Thoracic aorta (tissue), 2 donors: ENCODE measurements at regions not wholly inside any gene's neighbourhood (a gene's known extent, or its start where the extent isn't known, plus 50 kb on each side); places are given as distances from the start of the nearest gene placed in this dataset.

ENCODE experiments used
- ATAC-seq: fragments of 150-250 bp; one replicate; pipeline ENCODE4 v1.8.0; 2017; ENCODE audit warnings: low read depth; ENCODE audit not compliant: insufficient number of reproducible peaks, low FRiP score
- DNase-seq: peaks from one replicate; pipeline ENCODE4 v3.0.0-alpha.2; 2020; ENCODE audit warnings: low spot score
- H3K27ac ChIP-seq, 2 donors: fragments of 200-600 bp; sonication (generic); 1 replicate in 1 of 2; 2 replicates in 1 of 2; pipeline ENCODE4 v1.5.1; 2016; ENCODE audit warnings: mild to moderate bottlenecking in 2 of 2, moderate library complexity in 2 of 2
- H3K27me3 ChIP-seq: fragments of 200-600 bp; sonication (generic); replicated peaks from 2 replicates; pipeline ENCODE4 v1.6.0; 2016; ENCODE audit warnings: mild to moderate bottlenecking; ENCODE audit not compliant: insufficient read depth
- H3K36me3 ChIP-seq: fragments of 200-600 bp; sonication (generic); one replicate; pipeline ENCODE4 v1.5.1; 2016
- H3K4me1 ChIP-seq, 2 donors: fragments of 200-600 bp; sonication (generic); 1 replicate in 1 of 2; 2 replicates in 1 of 2; pipeline versions ENCODE4 v1.5.1 to v1.6.0; 2016; ENCODE audit warnings: low read depth in 2 of 2, mild to moderate bottlenecking in 1 of 2; ENCODE audit not compliant: control insufficient read depth in 1 of 2
- H3K4me3 ChIP-seq: fragments of 200-600 bp; sonication (generic); 2 replicates; pipeline ENCODE4 v1.5.1; 2016; ENCODE audit warnings: mild to moderate bottlenecking
- H3K9me3 ChIP-seq: fragments of 200-600 bp; sonication (generic); 2 replicates; pipeline ENCODE4 v1.5.1; 2016
- CTCF ChIP-seq: fragments of 200-600 bp; sonication (generic); IDR thresholded peaks from one replicate; pipeline ENCODE4 v1.5.1; 2019; ENCODE audit warnings: antibody characterized with exemption

- Histone ChIP-seq H3K27ac (no peak overlapping the region), H3K4me3 (no peak overlapping the region), H3K27me3 (no peaks in the 10 kb centered on the region), H3K9me3 (no peaks in the 10 kb centered on the region), H3K36me3 (no peaks in the 10 kb centered on the region), H3K4me1 (peaks cover 0 to 7% of the 10 kb centered on the region in 2 donors)
- ATAC-seq (no peak), DNase-seq (no peak)
- no peak for TF ChIP-seq CTCF
Measured at GRCh38 chr1:218702775-218703174, 357.6 kb downstream of the TGFB2 start.

GRCh38 chr1:218703836-218704235 is 358.7 kb downstream of the TGFB2 start:
- H3K4me3 ChIP-seq: no peak overlapping the region
- no peak for TF ChIP-seq CTCF
- DNase-seq (no peak), ATAC-seq (no peak)
- no peak overlapping the region for H3K27ac ChIP-seq
- no peaks in the 10 kb centered on the region for H3K9me3 ChIP-seq
- H3K27me3 ChIP-seq: no peaks in the 10 kb centered on the region
- H3K36me3 ChIP-seq: no peaks in the 10 kb centered on the region
- peaks cover 0 to 7% of the 10 kb centered on the region in 2 donors for H3K4me1 ChIP-seq

GRCh38 chr1:218705391-218705790 is 360.3 kb downstream of the TGFB2 start:
- Histone ChIP-seq H3K27ac (no peak overlapping the region), H3K9me3 (no peaks in the 10 kb centered on the region), H3K27me3 (no peaks in the 10 kb centered on the region), H3K4me1 (peaks cover 0 to 7% of the 10 kb centered on the region in 2 donors), H3K4me3 (no peak overlapping the region), H3K36me3 (no peaks in the 10 kb centered on the region)
- ATAC-seq (no peak), DNase-seq (no peak)
- TF ChIP-seq CTCF: no peak

- no peak overlapping the region for H3K4me3 ChIP-seq
- peaks cover 0 to 7% of the 10 kb centered on the region in 2 donors for H3K4me1 ChIP-seq
- no peaks in the 10 kb centered on the region for H3K27me3 ChIP-seq
- TF ChIP-seq CTCF: no peak
- ATAC-seq: no peak
- H3K9me3 ChIP-seq: no peaks in the 10 kb centered on the region
- H3K36me3 ChIP-seq: no peaks in the 10 kb centered on the region
- H3K27ac ChIP-seq: no peak overlapping the region
- no peak for DNase-seq
Measured at GRCh38 chr1:218705911-218706893, 361.1 kb downstream of the TGFB2 start.

GRCh38 chr1:218711001-218711400 is 365.9 kb downstream of the TGFB2 start:
- no peak for ATAC-seq
- H3K9me3 ChIP-seq: no peaks in the 10 kb centered on the region
- no peak overlapping the region for H3K27ac ChIP-seq
- H3K27me3 ChIP-seq: no peaks in the 10 kb centered on the region
- no peak for TF ChIP-seq CTCF
- DNase-seq: no peak
- H3K4me1 ChIP-seq: peaks cover 0 to under 1% of the 10 kb centered on the region in 2 donors
- no peaks in the 10 kb centered on the region for H3K36me3 ChIP-seq
- no peak overlapping the region for H3K4me3 ChIP-seq
